WTC11 (cell line): ENCODE measurements at regions not wholly inside any gene's neighbourhood (a gene's known extent, or its start where the extent isn't known, plus 50 kb on each side); places are given as distances from the start of the nearest gene placed in this dataset.

Source experiments
- ATAC-seq: fragments of 200-7000 bp; cut with Tn5 transposase; 2 replicates; pipeline ENCODE4 v1.10.0; 2021; ENCODE audit warnings: mild to moderate bottlenecking, moderate library complexity
- CTCF ChIA-PET: fragments of 300-600 bp; sonication (Branson Sonifier 250); formaldehyde crosslinking; loops from one replicate; lab custom pipeline; 2021; ENCODE audit warnings: antibody characterized with exemption; lab: Charles Lee
- POLR2A ChIA-PET: fragments of 350-600 bp; sonication (Branson Sonifier 250); formaldehyde crosslinking; loops from one replicate; lab custom pipeline; 2021; ENCODE audit warnings: antibody characterized with exemption; lab: Charles Lee
- DNase-seq: peaks from one replicate; pipeline ENCODE4 v3.0.0; 2021; ENCODE audit warnings: low spot score
- H3K27ac Mint-ChIP-seq: 2 replicates; pipeline ENCODE4 v1.8.0; 2021; ENCODE audit warnings: mixed read lengths
- H3K27me3 Mint-ChIP-seq: 2 replicates; pipeline ENCODE4 v1.8.0; 2021; ENCODE audit warnings: low read depth, mild to moderate bottlenecking, moderate library complexity, mixed read lengths
- H3K36me3 Mint-ChIP-seq: 2 replicates; pipeline ENCODE4 v1.8.0; 2021; ENCODE audit warnings: mixed read lengths
- H3K4me1 Mint-ChIP-seq: 2 replicates; pipeline ENCODE4 v1.8.0; 2022; ENCODE audit warnings: mixed read lengths
- H3K4me3 Mint-ChIP-seq: 2 replicates; pipeline ENCODE4 v1.8.0; 2021; ENCODE audit warnings: mild to moderate bottlenecking, moderate library complexity, mixed read lengths
- H3K9me3 Mint-ChIP-seq: 2 replicates; pipeline ENCODE4 v1.8.0; 2021; ENCODE audit warnings: mixed read lengths
- JUN ChIP-seq: sonication (generic); formaldehyde crosslinking; IDR thresholded peaks from 2 replicates; pipeline ENCODE4 v1.8.0; 2023; ENCODE audit warnings: mild to moderate bottlenecking, missing genetic modification reagents
- RELA ChIP-seq: sonication (generic); formaldehyde crosslinking; IDR thresholded peaks from 2 replicates; pipeline ENCODE4 v1.8.1; 2022; ENCODE audit warnings: missing genetic modification reagents, mild to moderate bottlenecking, borderline replicate concordance
- SMAD4 ChIP-seq: sonication (generic); formaldehyde crosslinking; IDR thresholded peaks from 2 replicates; pipeline ENCODE4 v1.8.0; 2022; ENCODE audit warnings: mild to moderate bottlenecking, missing genetic modification reagents
- TP53 ChIP-seq: sonication (generic); formaldehyde crosslinking; IDR thresholded peaks from 2 replicates; pipeline ENCODE4 v1.8.1; 2023; ENCODE audit warnings: mild to moderate bottlenecking, missing genetic modification reagents
- ZNF232 ChIP-seq: sonication (generic); formaldehyde crosslinking; IDR thresholded peaks from 2 replicates; pipeline ENCODE4 v1.8.0; 2022; ENCODE audit warnings: mild to moderate bottlenecking, missing genetic modification reagents
- ZNF671 ChIP-seq: fragments of 250-450 bp; sonication (Bioruptor Pico); IDR thresholded peaks from 2 replicates; pipeline ENCODE4 v1.8.0; 2021; ENCODE audit warnings: mild to moderate bottlenecking
- TF ChIP-seq, protein P1 (sequence below): fragments of 250-450 bp; sonication (Bioruptor Pico); IDR thresholded peaks from 2 replicates; pipeline ENCODE4 v1.8.0; 2021; ENCODE audit warnings: mild to moderate bottlenecking
- TF ChIP-seq, protein P2 (sequence below): sonication (generic); formaldehyde crosslinking; conservative IDR thresholded peaks from 2 replicates; pipeline ENCODE4 v1.8.1; 2023; ENCODE audit warnings: mild to moderate bottlenecking, low read depth, missing genetic modification reagents, moderate library complexity
- TF ChIP-seq, protein P3 (sequence below): fragments of 250-450 bp; sonication (Bioruptor Pico); IDR thresholded peaks from 2 replicates; pipeline ENCODE4 v1.9.0; 2021; ENCODE audit warnings: mild to moderate bottlenecking
- TF ChIP-seq, protein P4 (sequence below): sonication (generic); formaldehyde crosslinking; IDR thresholded peaks from 2 replicates; pipeline ENCODE4 v1.8.1; 2022; ENCODE audit warnings: low read depth, mild to moderate bottlenecking, moderate library complexity, missing genetic modification reagents, borderline replicate concordance
- TF ChIP-seq, protein P5 (sequence below): fragments of 250-450 bp; sonication (Bioruptor Pico); IDR thresholded peaks from 2 replicates; pipeline ENCODE4 v1.9.0; 2021; ENCODE audit warnings: mild to moderate bottlenecking, borderline replicate concordance
- TF ChIP-seq, protein P6 (sequence below): sonication (generic); formaldehyde crosslinking; IDR thresholded peaks from 2 replicates; pipeline ENCODE4 v1.8.1; 2022; ENCODE audit warnings: mild to moderate bottlenecking, missing genetic modification reagents, moderate library complexity, borderline replicate concordance
- TF ChIP-seq, protein P7 (sequence below): fragments of 250-450 bp; sonication (Bioruptor Pico); conservative IDR thresholded peaks from 2 replicates; pipeline ENCODE4 v1.9.0; 2021; ENCODE audit warnings: mild to moderate bottlenecking
- TF ChIP-seq, protein P8 (sequence below): fragments of 250-450 bp; sonication (Bioruptor Pico); IDR thresholded peaks from 2 replicates; pipeline ENCODE4 v1.9.0; 2021; ENCODE audit warnings: moderate library complexity, mild to moderate bottlenecking, inconsistent platforms, borderline replicate concordance

DNA sequence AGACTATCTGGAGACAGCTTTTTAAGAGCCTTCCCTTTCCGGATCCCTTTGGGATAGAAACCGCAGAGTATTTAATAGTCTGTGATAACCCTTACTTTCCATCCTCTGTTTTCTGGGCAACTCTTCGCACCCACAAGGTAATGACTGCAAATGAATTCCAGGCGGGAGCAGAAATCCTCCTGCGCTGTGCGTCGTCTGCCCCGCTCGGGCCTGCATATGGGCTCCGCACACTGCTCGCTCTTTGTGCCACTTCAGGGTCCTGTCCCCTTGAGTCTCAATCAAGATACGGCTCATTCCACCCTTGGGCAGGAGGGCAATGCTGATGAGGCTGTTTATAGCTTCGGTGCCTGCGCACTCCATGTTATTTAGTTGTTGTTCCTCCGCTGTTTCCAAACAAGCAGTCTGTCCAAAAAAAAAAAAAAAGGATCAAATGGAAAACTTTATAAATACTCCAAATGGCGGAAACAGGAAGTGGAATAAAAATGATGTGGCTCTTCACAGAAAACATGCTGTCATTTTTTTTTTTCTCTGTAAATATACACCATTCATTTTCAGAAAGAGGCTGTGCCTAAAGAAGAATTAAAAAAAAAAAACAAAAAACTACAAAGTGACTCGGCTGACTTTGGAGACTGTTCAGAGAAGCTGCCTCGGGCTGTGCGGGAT lies 169.6 kb upstream of the GMDS start:
- no peaks in the 10 kb centered on the region for H3K4me1 Mint-ChIP-seq
- H3K9me3 Mint-ChIP-seq: peaks cover 5% of the 10 kb centered on the region; the same call in 1 of the 2 replicates
- H3K27ac Mint-ChIP-seq: no peak overlapping the region
- no peak overlapping the region for H3K4me3 Mint-ChIP-seq
- TF ChIP-seq ZNF232: no peak
- TF ChIP-seq, all 79 proteins: peak for 0
- Mint-ChIP-seq H3K36me3 (no peaks in the 10 kb centered on the region), H3K27me3 (no peaks in the 10 kb centered on the region)
- CTCF ChIA-PET: no interaction called here
- DNase-seq: no peak
- no peak for ATAC-seq
- POLR2A ChIA-PET: no interaction called here

DNA sequence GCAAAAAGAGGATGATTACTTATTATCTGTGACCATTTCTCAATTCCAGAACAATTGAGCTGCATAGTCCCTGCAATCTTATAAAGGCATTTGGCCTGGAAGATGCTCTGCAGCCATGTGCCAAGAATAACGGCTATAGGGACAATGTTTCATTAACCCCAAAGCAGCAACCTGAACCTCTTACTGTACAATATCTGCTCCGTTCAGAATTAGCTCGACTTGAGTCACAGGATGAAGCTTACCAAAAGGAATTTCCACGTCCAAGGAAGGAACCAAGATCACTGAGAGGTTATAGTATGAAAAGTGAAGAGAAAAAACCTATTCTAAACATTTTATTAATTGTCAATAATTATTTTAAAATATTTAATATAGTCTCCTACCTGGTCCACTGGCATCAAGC lies 167.3 kb upstream of the GMDS start:
- ChIA-PET CTCF (no interaction called here), POLR2A (no interaction called here)
- Mint-ChIP-seq H3K27me3 (no peaks in the 10 kb centered on the region), H3K4me1 (no peaks in the 10 kb centered on the region), H3K9me3 (peaks cover 5% of the 10 kb centered on the region; the same call in 1 of the 2 replicates), H3K4me3 (no peak overlapping the region)
- DNase-seq (no peak), ATAC-seq (no peak)
- TF ChIP-seq JUN (no peak), ZNF671 (CRISPR knock-in tag) (no peak)
- TF ChIP-seq, protein P1, sequence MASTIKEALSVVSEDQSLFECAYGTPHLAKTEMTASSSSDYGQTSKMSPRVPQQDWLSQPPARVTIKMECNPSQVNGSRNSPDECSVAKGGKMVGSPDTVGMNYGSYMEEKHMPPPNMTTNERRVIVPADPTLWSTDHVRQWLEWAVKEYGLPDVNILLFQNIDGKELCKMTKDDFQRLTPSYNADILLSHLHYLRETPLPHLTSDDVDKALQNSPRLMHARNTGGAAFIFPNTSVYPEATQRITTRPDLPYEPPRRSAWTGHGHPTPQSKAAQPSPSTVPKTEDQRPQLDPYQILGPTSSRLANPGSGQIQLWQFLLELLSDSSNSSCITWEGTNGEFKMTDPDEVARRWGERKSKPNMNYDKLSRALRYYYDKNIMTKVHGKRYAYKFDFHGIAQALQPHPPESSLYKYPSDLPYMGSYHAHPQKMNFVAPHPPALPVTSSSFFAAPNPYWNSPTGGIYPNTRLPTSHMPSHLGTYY (CRISPR knock-in tag): no peak
- TF ChIP-seq, all 79 proteins: peak for 0
- Mint-ChIP-seq H3K36me3 (no peaks in the 10 kb centered on the region), H3K27ac (no peak overlapping the region)

DNA sequence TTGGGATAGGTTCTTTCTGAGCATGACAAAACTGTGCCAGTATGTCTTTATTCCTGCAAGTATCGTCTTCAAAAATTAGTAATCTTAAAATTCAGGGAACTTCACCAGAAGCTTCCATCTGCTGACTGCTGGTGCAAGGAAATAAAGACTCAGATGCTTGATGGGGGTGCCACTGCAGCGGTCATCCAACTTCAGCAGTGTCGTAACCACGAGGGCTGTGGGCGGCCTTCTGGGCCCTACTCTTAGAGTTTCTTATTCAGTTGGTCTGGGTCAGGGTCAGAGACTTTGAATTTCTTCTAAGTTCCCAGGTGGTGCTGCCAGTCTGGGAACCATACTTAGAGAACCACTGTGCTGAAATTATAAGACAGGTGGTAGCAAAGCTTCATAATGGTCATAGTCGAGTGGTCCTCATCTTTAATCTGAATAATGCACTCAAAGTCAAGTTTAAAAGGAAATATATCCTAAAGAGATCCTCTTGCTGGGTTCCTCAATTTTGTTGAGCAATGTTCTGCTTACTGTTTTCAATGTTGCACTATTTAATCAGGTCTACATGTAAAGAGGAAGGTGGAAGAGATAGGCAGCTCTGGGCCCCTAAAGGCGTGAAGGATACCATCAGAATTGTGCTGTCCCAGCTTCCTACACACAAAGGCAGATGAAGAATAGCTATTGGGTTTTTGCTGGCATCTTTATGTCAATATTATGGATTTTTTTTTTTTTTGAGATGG lies 165.4 kb upstream of the GMDS start:
- Mint-ChIP-seq H3K4me1 (no peaks in the 10 kb centered on the region), H3K9me3 (no peaks in the 10 kb centered on the region), H3K27ac (no peak overlapping the region), H3K27me3 (no peaks in the 10 kb centered on the region), H3K36me3 (no peaks in the 10 kb centered on the region), H3K4me3 (no peak overlapping the region)
- TF ChIP-seq, protein P2, sequence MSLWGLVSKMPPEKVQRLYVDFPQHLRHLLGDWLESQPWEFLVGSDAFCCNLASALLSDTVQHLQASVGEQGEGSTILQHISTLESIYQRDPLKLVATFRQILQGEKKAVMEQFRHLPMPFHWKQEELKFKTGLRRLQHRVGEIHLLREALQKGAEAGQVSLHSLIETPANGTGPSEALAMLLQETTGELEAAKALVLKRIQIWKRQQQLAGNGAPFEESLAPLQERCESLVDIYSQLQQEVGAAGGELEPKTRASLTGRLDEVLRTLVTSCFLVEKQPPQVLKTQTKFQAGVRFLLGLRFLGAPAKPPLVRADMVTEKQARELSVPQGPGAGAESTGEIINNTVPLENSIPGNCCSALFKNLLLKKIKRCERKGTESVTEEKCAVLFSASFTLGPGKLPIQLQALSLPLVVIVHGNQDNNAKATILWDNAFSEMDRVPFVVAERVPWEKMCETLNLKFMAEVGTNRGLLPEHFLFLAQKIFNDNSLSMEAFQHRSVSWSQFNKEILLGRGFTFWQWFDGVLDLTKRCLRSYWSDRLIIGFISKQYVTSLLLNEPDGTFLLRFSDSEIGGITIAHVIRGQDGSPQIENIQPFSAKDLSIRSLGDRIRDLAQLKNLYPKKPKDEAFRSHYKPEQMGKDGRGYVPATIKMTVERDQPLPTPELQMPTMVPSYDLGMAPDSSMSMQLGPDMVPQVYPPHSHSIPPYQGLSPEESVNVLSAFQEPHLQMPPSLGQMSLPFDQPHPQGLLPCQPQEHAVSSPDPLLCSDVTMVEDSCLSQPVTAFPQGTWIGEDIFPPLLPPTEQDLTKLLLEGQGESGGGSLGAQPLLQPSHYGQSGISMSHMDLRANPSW (CRISPR knock-in tag): no peak
- TF ChIP-seq ZNF671 (CRISPR knock-in tag): no peak
- TF ChIP-seq, protein P3, sequence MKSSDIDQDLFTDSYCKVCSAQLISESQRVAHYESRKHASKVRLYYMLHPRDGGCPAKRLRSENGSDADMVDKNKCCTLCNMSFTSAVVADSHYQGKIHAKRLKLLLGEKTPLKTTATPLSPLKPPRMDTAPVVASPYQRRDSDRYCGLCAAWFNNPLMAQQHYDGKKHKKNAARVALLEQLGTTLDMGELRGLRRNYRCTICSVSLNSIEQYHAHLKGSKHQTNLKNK (CRISPR knock-in tag): no peak
- no peak for TF ChIP-seq ZNF232
- TF ChIP-seq, protein P4, sequence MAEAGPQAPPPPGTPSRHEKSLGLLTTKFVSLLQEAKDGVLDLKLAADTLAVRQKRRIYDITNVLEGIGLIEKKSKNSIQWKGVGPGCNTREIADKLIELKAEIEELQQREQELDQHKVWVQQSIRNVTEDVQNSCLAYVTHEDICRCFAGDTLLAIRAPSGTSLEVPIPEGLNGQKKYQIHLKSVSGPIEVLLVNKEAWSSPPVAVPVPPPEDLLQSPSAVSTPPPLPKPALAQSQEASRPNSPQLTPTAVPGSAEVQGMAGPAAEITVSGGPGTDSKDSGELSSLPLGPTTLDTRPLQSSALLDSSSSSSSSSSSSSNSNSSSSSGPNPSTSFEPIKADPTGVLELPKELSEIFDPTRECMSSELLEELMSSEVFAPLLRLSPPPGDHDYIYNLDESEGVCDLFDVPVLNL (CRISPR knock-in tag): no peak
- no peak for TF ChIP-seq TP53 (CRISPR knock-in tag)
- TF ChIP-seq, protein P5, sequence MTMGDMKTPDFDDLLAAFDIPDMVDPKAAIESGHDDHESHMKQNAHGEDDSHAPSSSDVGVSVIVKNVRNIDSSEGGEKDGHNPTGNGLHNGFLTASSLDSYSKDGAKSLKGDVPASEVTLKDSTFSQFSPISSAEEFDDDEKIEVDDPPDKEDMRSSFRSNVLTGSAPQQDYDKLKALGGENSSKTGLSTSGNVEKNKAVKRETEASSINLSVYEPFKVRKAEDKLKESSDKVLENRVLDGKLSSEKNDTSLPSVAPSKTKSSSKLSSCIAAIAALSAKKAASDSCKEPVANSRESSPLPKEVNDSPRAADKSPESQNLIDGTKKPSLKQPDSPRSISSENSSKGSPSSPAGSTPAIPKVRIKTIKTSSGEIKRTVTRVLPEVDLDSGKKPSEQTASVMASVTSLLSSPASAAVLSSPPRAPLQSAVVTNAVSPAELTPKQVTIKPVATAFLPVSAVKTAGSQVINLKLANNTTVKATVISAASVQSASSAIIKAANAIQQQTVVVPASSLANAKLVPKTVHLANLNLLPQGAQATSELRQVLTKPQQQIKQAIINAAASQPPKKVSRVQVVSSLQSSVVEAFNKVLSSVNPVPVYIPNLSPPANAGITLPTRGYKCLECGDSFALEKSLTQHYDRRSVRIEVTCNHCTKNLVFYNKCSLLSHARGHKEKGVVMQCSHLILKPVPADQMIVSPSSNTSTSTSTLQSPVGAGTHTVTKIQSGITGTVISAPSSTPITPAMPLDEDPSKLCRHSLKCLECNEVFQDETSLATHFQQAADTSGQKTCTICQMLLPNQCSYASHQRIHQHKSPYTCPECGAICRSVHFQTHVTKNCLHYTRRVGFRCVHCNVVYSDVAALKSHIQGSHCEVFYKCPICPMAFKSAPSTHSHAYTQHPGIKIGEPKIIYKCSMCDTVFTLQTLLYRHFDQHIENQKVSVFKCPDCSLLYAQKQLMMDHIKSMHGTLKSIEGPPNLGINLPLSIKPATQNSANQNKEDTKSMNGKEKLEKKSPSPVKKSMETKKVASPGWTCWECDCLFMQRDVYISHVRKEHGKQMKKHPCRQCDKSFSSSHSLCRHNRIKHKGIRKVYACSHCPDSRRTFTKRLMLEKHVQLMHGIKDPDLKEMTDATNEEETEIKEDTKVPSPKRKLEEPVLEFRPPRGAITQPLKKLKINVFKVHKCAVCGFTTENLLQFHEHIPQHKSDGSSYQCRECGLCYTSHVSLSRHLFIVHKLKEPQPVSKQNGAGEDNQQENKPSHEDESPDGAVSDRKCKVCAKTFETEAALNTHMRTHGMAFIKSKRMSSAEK (CRISPR knock-in tag): no peak
- TF ChIP-seq RELA: no peak
- no peak for TF ChIP-seq SMAD4 (CRISPR knock-in tag)
- TF ChIP-seq, protein P6, sequence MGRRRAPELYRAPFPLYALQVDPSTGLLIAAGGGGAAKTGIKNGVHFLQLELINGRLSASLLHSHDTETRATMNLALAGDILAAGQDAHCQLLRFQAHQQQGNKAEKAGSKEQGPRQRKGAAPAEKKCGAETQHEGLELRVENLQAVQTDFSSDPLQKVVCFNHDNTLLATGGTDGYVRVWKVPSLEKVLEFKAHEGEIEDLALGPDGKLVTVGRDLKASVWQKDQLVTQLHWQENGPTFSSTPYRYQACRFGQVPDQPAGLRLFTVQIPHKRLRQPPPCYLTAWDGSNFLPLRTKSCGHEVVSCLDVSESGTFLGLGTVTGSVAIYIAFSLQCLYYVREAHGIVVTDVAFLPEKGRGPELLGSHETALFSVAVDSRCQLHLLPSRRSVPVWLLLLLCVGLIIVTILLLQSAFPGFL: no peak
- TF ChIP-seq, protein P7, sequence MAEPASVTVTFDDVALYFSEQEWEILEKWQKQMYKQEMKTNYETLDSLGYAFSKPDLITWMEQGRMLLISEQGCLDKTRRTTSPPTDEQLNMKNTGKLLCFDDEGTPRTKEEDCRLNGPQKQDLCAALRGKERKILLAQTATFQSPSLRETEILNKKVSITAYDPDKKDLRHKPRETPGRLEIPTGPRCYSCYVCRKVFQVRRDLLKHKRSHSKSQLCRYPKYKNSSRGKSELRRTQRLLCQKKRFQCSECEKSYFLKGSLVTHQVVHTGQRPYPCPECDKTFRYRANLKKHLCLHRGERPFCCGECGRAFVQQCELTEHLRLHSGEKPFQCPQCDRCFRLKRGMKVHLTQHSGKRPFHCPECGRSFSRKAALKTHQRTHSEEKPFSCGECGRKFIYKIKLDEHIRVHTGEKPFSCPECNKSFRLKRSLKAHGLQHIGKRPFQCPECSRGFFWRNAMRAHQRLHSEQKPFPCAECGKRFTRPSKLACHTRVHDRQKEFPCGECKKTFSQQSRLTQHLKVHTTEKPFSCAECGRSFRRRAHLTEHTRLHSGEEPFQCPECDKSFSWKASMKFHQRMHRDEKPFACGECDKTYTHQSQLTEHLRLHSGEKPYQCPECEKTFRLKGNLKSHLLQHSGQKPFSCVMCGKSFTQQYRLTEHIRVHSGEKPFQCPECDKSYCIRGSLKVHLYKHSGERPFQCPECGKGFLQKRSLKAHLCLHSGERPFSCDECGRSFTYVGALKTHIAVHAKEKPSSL (CRISPR knock-in tag): no peak
- TF ChIP-seq, protein P8, sequence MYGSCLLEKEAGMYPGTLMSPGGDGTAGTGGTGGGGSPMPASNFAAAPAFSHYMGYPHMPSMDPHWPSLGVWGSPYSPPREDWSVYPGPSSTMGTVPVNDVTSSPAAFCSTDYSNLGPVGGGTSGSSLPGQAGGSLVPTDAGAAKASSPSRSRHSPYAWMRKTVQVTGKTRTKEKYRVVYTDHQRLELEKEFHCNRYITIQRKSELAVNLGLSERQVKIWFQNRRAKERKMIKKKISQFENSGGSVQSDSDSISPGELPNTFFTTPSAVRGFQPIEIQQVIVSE (CRISPR knock-in tag): no peak
- ATAC-seq (no peak), DNase-seq (no peak)
- POLR2A ChIA-PET: interaction anchor here (0.7 kb wide), 1 partner anchor 36 kb away, joined by 4 read pairs; no protein-coding TSS in a partner anchor
- CTCF ChIA-PET: no interaction called here
